Mesendoderm (in vitro differentiated cells): ENCODE measurements at regions not wholly inside any gene's neighbourhood (a gene's known extent, or its start where the extent isn't known, plus 50 kb on each side); places are given as distances from the start of the nearest gene placed in this dataset.

ENCODE experiments used
- DNase-seq: peaks from one replicate; pipeline ENCODE4 v3.0.0; 2013
- H2AK5ac ChIP-seq: 2 replicates; pipeline ENCODE4 v1.6.1; 2013; ENCODE audit warnings: low read length, inconsistent platforms
- H2BK120ac ChIP-seq: 2 replicates; pipeline ENCODE4 v1.6.1; 2013; ENCODE audit warnings: low read depth, mild to moderate bottlenecking, low read length, moderate library complexity, mixed read lengths
- H2BK15ac ChIP-seq: replicated peaks from 2 replicates; pipeline ENCODE4 v1.6.1; 2013; ENCODE audit warnings: low read depth, mild to moderate bottlenecking, moderate library complexity
- H2BK5ac ChIP-seq: 2 replicates; pipeline ENCODE4 v1.6.1; 2013; ENCODE audit warnings: low read length, inconsistent platforms
- H3K18ac ChIP-seq: 2 replicates; pipeline ENCODE4 v1.6.1; 2013; ENCODE audit warnings: mild to moderate bottlenecking, low read length, mixed read lengths
- H3K23ac ChIP-seq: one replicate; pipeline ENCODE4 v1.6.1; 2013; ENCODE audit warnings: low read length
- H3K27ac ChIP-seq: 2 replicates; pipeline ENCODE4 v1.5.1; 2013; ENCODE audit warnings: low read depth, mild to moderate bottlenecking, inconsistent platforms, low read length, moderate library complexity
- H3K27me3 ChIP-seq: 2 replicates; pipeline ENCODE4 v1.6.1; 2013; ENCODE audit warnings: low read length, control low read depth, mild to moderate bottlenecking, inconsistent platforms; ENCODE audit not compliant: insufficient read depth, poor library complexity
- H3K36me3 ChIP-seq: 2 replicates; pipeline ENCODE4 v1.6.1; 2013; ENCODE audit warnings: low read length, inconsistent platforms; ENCODE audit not compliant: control insufficient read depth, insufficient read depth
- H3K4ac ChIP-seq: one replicate; pipeline ENCODE4 v1.6.1; 2013; ENCODE audit warnings: low read depth, mild to moderate bottlenecking, low read length, moderate library complexity
- H3K4me1 ChIP-seq: 2 replicates; pipeline ENCODE4 v1.6.1; 2013; ENCODE audit warnings: low read depth, low read length, inconsistent platforms; ENCODE audit not compliant: control insufficient read depth
- H3K4me2 ChIP-seq: 2 replicates; pipeline ENCODE4 v1.6.1; 2013; ENCODE audit warnings: low read length
- H3K4me3 ChIP-seq: 2 replicates; pipeline ENCODE4 v1.5.1; 2013; ENCODE audit warnings: mild to moderate bottlenecking, low read length
- H3K56ac ChIP-seq: one replicate; pipeline ENCODE4 v1.6.1; 2013; ENCODE audit warnings: low read length
- H3K79me1 ChIP-seq: 2 replicates; pipeline ENCODE4 v1.6.1; 2013; ENCODE audit warnings: low read length, inconsistent platforms
- H3K79me2 ChIP-seq: 2 replicates; pipeline ENCODE4 v1.6.1; 2013; ENCODE audit warnings: mild to moderate bottlenecking, low read length; ENCODE audit not compliant: control insufficient read depth, insufficient read depth
- H3K9ac ChIP-seq: 2 replicates; pipeline ENCODE4 v1.6.1; 2013; ENCODE audit warnings: low read length, inconsistent platforms
- H4K5ac ChIP-seq: one replicate; pipeline ENCODE4 v1.6.1; 2013; ENCODE audit warnings: low read length
- H4K8ac ChIP-seq: one replicate; pipeline ENCODE4 v1.6.1; 2013; ENCODE audit warnings: low read depth, mild to moderate bottlenecking, control low read depth, low read length, moderate library complexity
- WGBS: extraction: QIAGEN DNeasy Blood & Tissue Kit; methylation state at CpG from one replicate; pipeline ENCODE4 v1.1.7; 2013; ENCODE audit warnings: low lambda C conversion rate, missing lambda C conversion rate; ENCODE audit not compliant: insufficient coverage; ENCODE audit errors: extremely low coverage; 5-methylcytosine and 5-hydroxymethylcytosine counted together

DNA sequence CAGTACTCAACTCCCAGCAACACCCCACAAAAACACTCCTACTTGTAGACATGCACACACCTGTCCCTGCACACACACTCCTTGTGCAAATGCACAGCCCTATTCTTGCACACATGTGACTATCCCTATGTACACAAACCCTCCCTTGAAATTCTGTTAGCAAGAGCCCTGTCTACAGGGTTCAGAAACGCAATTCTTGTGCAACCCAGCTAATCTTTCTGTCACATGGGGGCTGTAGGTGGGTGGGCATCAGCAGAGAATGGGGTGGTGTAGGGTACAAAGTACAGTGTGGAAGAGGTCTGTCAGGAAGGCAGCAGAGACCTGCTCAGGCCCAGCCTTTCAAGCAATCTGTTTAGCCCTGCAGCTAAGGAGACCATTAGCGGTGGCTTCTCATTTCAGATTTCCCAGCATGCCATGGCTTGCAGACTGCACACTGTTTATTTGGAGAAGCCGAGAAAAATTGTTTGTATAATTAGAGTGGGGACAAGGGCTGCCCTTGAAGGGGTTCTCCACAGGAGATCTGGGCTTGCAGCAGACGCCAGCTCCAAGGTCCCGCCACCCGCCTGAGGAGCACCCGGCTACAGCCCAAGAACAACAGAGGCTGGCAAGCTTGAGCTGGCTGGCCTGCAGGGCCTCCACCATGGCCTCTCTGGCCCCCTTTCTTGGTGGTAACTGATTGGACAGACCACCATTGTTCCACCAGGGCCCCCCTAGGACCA is 144.0 kb upstream of the PJA1 start:
- Histone ChIP-seq H3K4ac (no peak overlapping the region), H2BK120ac (no peak overlapping the region), H3K9ac (no peak overlapping the region), H2AK5ac (no peak overlapping the region), H2BK15ac (no peak overlapping the region), H3K79me2 (no peaks in the 10 kb centered on the region), H3K79me1 (no peaks in the 10 kb centered on the region), H4K8ac (no peak overlapping the region), H3K56ac (no peak overlapping the region), H3K27ac (no peak overlapping the region), H3K23ac (no peak overlapping the region), H4K5ac (no peak overlapping the region), H3K27me3 (no peaks in the 10 kb centered on the region), H3K36me3 (no peaks in the 10 kb centered on the region), H3K4me3 (no peak overlapping the region), H3K4me1 (no peaks in the 10 kb centered on the region), H2BK5ac (no peak overlapping the region), H3K4me2 (no peak overlapping the region), H3K18ac (no peak overlapping the region)
- no CpG with 5 or more reads among the region's 7 CpGs for WGBS
- no peak for DNase-seq

DNA sequence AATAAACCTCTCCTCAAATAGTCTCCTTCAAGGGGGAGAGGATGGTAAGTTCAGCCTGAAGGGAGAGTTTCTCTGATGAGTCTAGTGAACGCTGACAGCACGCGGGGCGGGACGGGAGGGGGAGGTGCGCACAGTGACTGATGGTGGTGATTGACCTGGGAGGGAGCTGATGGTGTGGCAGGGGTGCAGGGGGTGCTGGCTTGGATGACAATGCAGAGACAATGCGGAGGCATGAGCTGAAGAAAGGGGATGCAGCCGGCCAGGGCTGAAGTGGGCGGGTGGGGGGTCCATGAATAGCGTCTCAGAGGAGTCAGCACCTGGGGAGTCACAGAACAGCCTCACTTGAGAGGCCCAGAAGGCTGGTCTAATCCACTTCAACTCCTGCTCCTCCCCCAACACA is 142.5 kb upstream of the PJA1 start:
- Histone ChIP-seq H4K5ac (no peak overlapping the region), H3K36me3 (no peaks in the 10 kb centered on the region), H2BK5ac (no peak overlapping the region), H2BK15ac (no peak overlapping the region), H3K79me2 (no peaks in the 10 kb centered on the region), H3K27me3 (no peaks in the 10 kb centered on the region), H3K23ac (no peak overlapping the region), H2AK5ac (no peak overlapping the region), H3K56ac (no peak overlapping the region), H3K79me1 (no peaks in the 10 kb centered on the region), H3K9ac (no peak overlapping the region), H3K4ac (no peak overlapping the region), H3K4me2 (no peak overlapping the region), H3K27ac (no peak overlapping the region), H3K4me3 (no peak overlapping the region), H4K8ac (no peak overlapping the region), H3K18ac (peak overlapping the region; percentile 2), H3K4me1 (no peaks in the 10 kb centered on the region), H2BK120ac (no peak overlapping the region)
- no CpG with 5 or more reads among the region's 10 CpGs for WGBS
- no peak for DNase-seq

DNA sequence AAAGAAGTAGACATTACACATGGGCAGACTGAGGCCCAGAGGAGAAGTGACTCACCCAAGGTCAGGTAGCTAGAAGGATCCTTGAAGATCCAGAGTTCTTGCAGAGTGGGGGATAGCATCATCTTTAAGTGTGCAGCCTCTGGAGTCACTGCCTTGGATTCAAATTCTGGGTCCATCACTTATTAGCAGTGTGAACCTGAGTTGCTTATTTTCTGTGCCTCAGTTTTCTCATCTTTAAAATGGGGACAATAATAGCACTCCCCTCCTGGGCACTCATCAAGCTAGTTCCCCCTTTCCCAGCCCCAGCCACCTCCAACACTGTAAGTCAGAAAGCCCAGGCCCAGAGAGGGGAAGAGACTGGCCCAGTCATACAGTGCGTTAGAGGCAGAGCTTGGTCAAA is 141.8 kb upstream of the PJA1 start:
- Histone ChIP-seq H2AK5ac (no peak overlapping the region), H2BK15ac (no peak overlapping the region), H3K18ac (no peak overlapping the region), H3K56ac (no peak overlapping the region), H3K27ac (no peak overlapping the region), H3K4me2 (no peak overlapping the region), H3K4ac (no peak overlapping the region), H4K5ac (no peak overlapping the region), H3K4me3 (no peak overlapping the region), H3K23ac (no peak overlapping the region), H3K4me1 (no peaks in the 10 kb centered on the region), H2BK120ac (no peak overlapping the region), H2BK5ac (no peak overlapping the region), H3K36me3 (no peaks in the 10 kb centered on the region), H3K79me2 (no peaks in the 10 kb centered on the region), H3K9ac (no peak overlapping the region), H4K8ac (no peak overlapping the region), H3K79me1 (no peaks in the 10 kb centered on the region), H3K27me3 (no peaks in the 10 kb centered on the region)
- WGBS: no CpG with 5 or more reads among the region's 1 CpG
- DNase-seq: no peak

DNA sequence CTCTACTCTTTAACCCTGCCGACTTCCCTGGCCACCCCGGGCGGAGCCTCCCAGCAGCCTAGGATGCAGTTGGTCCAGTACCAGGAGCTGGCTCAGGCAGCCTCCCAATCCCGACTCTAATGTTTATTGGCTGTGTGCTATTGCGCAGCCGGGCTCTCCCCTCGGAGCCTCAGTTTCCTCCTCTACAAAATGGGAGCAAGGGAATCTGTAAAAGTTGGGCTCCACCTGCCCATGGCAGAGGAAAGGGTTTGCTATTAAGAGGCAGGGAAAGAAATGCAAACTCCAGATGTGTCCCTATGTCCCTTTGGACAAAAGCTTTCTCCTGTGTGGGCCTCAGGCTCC is 140.8 kb upstream of the PJA1 start:
- no peak overlapping the region for H3K27ac ChIP-seq
- no peaks in the 10 kb centered on the region for H3K36me3 ChIP-seq
- no peaks in the 10 kb centered on the region for H3K27me3 ChIP-seq
- no peak overlapping the region for H3K4ac ChIP-seq
- H3K56ac ChIP-seq: no peak overlapping the region
- H4K8ac ChIP-seq: no peak overlapping the region
- no peak overlapping the region for H2BK120ac ChIP-seq
- H3K18ac ChIP-seq: no peak overlapping the region
- H4K5ac ChIP-seq: no peak overlapping the region
- no peak overlapping the region for H3K4me2 ChIP-seq
- H3K79me2 ChIP-seq: no peaks in the 10 kb centered on the region
- H2BK5ac ChIP-seq: no peak overlapping the region
- no peaks in the 10 kb centered on the region for H3K4me1 ChIP-seq
- no peaks in the 10 kb centered on the region for H3K79me1 ChIP-seq
- no peak overlapping the region for H3K23ac ChIP-seq
- no peak overlapping the region for H3K4me3 ChIP-seq
- H2BK15ac ChIP-seq: no peak overlapping the region
- no peak overlapping the region for H2AK5ac ChIP-seq
- WGBS: no CpG with 5 or more reads among the region's 7 CpGs
- H3K9ac ChIP-seq: no peak overlapping the region
- DNase-seq: no peak

DNA sequence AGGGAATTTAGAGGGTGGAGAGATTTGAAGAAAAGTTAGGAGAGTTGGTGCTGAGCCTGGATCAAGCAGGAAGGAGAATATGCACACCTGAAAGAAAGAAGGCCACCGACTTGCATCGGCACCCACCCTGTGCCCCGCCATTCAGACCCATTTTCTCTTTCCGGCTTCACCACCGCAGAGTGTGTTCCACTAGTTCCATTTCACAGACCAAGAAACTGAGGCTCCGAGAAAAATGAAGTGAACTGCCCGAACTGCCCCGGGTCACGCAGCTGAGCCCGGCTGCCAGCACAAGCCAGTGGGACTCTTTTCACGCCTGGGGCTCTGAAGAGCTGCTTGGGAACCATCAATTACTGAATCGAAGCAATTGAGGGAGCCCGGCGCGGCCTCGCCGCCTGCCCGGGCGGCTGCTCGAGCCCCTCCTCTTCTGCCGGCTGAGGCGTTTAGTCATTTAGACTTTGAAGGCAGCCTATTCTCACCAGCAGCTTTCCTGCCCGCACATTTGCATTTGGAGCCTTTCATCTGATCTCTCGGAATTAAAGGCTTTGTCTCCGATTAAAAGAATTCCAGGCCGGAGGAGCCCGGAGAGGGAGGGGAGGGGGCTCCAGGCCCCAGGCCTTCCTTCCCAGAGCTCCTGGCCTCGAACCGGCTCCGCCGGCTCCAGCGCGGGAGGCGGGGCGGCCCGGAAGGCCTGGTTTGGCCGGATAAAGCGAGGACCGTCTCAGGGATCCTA is 140.2 kb upstream of the PJA1 start:
- H3K36me3 ChIP-seq: no peaks in the 10 kb centered on the region
- H3K4me2 ChIP-seq: no peak overlapping the region
- H3K27me3 ChIP-seq: no peaks in the 10 kb centered on the region
- H3K9ac ChIP-seq: no peak overlapping the region
- no CpG with 5 or more reads among the region's 39 CpGs for WGBS
- no peak overlapping the region for H2BK120ac ChIP-seq
- H2BK15ac ChIP-seq: no peak overlapping the region
- peak; percentile 87 for DNase-seq
- no peak overlapping the region for H4K5ac ChIP-seq
- H3K56ac ChIP-seq: peak overlapping the region; percentile 25
- H3K18ac ChIP-seq: no peak overlapping the region
- no peaks in the 10 kb centered on the region for H3K79me2 ChIP-seq
- no peak overlapping the region for H4K8ac ChIP-seq
- H2AK5ac ChIP-seq: no peak overlapping the region
- no peak overlapping the region for H3K4ac ChIP-seq
- H3K23ac ChIP-seq: no peak overlapping the region
- H2BK5ac ChIP-seq: no peak overlapping the region
- H3K79me1 ChIP-seq: no peaks in the 10 kb centered on the region
- H3K27ac ChIP-seq: no peak overlapping the region
- no peak overlapping the region for H3K4me3 ChIP-seq
- no peaks in the 10 kb centered on the region for H3K4me1 ChIP-seq

DNA sequence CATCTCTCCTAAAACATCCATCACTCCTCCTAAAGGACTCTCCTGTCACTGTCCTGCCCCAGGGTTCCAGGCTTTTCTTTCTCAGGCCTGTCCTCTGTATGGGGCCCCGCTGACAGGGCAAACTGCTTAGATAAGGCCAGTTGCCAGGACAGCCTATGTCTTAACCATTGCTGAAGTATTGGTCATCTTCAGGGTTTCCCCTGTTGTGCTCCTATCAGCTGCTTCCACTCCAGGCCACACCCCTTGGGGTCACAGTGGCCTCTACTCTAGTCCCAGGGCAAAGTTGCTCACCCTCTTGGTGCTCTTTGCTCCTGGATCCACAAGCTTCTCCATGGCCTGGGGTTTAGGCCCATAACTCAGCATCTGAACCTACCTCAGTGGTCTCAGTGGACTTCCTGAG is 138.0 kb upstream of the PJA1 start:
- WGBS: no CpG with 5 or more reads among the region's 1 CpG
- Histone ChIP-seq H3K4me1 (no peaks in the 10 kb centered on the region), H3K23ac (no peak overlapping the region)

More for the DNA sequence above, 138.0 kb upstream of the PJA1 start:
- Histone ChIP-seq H3K27ac (no peak overlapping the region), H3K9ac (no peak overlapping the region), H4K5ac (no peak overlapping the region), H3K4me2 (no peak overlapping the region), H3K18ac (no peak overlapping the region), H2BK5ac (no peak overlapping the region), H3K79me2 (no peaks in the 10 kb centered on the region), H2BK120ac (no peak overlapping the region), H3K56ac (no peak overlapping the region), H3K27me3 (no peaks in the 10 kb centered on the region), H3K4ac (no peak overlapping the region), H3K36me3 (no peaks in the 10 kb centered on the region), H3K79me1 (no peaks in the 10 kb centered on the region), H2BK15ac (no peak overlapping the region), H3K4me3 (no peak overlapping the region), H2AK5ac (no peak overlapping the region), H4K8ac (no peak overlapping the region)
- DNase-seq: no peak
